ENCODE measurements at regions not wholly inside any gene's neighbourhood (a gene's known extent, or its start where the extent isn't known, plus 50 kb on each side); places are given as distances from the start of the nearest gene placed in this dataset.

GRCh38 chr6:51350308-51350904 lies 531.7 kb downstream of the TFAP2B start:
- TF ChIP-seq, protein P1, sequence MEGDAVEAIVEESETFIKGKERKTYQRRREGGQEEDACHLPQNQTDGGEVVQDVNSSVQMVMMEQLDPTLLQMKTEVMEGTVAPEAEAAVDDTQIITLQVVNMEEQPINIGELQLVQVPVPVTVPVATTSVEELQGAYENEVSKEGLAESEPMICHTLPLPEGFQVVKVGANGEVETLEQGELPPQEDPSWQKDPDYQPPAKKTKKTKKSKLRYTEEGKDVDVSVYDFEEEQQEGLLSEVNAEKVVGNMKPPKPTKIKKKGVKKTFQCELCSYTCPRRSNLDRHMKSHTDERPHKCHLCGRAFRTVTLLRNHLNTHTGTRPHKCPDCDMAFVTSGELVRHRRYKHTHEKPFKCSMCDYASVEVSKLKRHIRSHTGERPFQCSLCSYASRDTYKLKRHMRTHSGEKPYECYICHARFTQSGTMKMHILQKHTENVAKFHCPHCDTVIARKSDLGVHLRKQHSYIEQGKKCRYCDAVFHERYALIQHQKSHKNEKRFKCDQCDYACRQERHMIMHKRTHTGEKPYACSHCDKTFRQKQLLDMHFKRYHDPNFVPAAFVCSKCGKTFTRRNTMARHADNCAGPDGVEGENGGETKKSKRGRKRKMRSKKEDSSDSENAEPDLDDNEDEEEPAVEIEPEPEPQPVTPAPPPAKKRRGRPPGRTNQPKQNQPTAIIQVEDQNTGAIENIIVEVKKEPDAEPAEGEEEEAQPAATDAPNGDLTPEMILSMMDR (conservative IDR thresholded peaks at IDR 0.05 in 1 of 2, IDR thresholded peaks at IDR 0.05 in 1 of 2; ENCODE audit: low read depth in 1 of 2, low read length in 2 of 2), result peak in 1 of 2 donors; percentile 9
- TF ChIP-seq EZH2 (IDR thresholded peaks at IDR 0.05; ENCODE audit: low read length, missing control alignments), result no peak
